Endodermal cell (in vitro differentiated cells): ENCODE measurements at regions not wholly inside any gene's neighbourhood (a gene's known extent, or its start where the extent isn't known, plus 50 kb on each side); places are given as distances from the start of the nearest gene placed in this dataset.
A peak's percentile ranks its signal among the peaks of the same experiment; 100 is the strongest.

Experiments
- DNase-seq: peaks from one replicate; pipeline ENCODE4 v3.0.0-alpha.2; 2017
- H3K27ac ChIP-seq: 2 replicates; pipeline ENCODE4 v1.5.1; 2013; ENCODE audit warnings: mild to moderate bottlenecking, low read depth, low read length, moderate library complexity
- H3K27me3 ChIP-seq: 2 replicates; pipeline ENCODE4 v1.6.1; 2013; ENCODE audit warnings: mild to moderate bottlenecking, low read length, moderate library complexity; ENCODE audit not compliant: insufficient read depth, control insufficient read depth, poor library complexity, severe bottlenecking
- H3K36me3 ChIP-seq: 2 replicates; pipeline ENCODE4 v1.7.0; 2013; ENCODE audit warnings: mild to moderate bottlenecking, low read length, moderate library complexity; ENCODE audit not compliant: control insufficient read depth, insufficient read depth
- H3K4me1 ChIP-seq: one replicate; pipeline ENCODE4 v1.7.0; 2013; ENCODE audit warnings: low read length; ENCODE audit not compliant: control insufficient read depth, insufficient read depth
- H3K4me3 ChIP-seq: 2 replicates; pipeline ENCODE4 v1.5.1; 2013; ENCODE audit warnings: mild to moderate bottlenecking, low read length, moderate library complexity
- H3K9ac ChIP-seq: 2 replicates; pipeline ENCODE4 v1.6.1; 2013; ENCODE audit warnings: mild to moderate bottlenecking, low read length, moderate library complexity; ENCODE audit not compliant: poor library complexity, severe bottlenecking; ENCODE audit errors: extremely low read depth
- H3K9me3 ChIP-seq: 2 replicates; pipeline ENCODE4 v1.6.1; 2013; ENCODE audit warnings: mild to moderate bottlenecking, low read length, moderate library complexity; ENCODE audit not compliant: control insufficient read depth
- H3K27ac Mint-ChIP-seq: 2 replicates; pipeline ENCODE4 v1.8.0; 2020; ENCODE audit warnings: mixed read lengths
- H3K27me3 Mint-ChIP-seq: 2 replicates; pipeline ENCODE4 v1.8.0; 2021; ENCODE audit warnings: mild to moderate bottlenecking, mixed read lengths; ENCODE audit not compliant: insufficient read depth
- H3K36me3 Mint-ChIP-seq: 2 replicates; pipeline ENCODE4 v1.8.0; 2020; ENCODE audit warnings: low read depth, mixed read lengths
- H3K4me1 Mint-ChIP-seq: 2 replicates; pipeline ENCODE4 v1.8.0; 2020; ENCODE audit warnings: mixed read lengths
- H3K4me3 Mint-ChIP-seq: 2 replicates; pipeline ENCODE4 v1.8.0; 2020; ENCODE audit warnings: mild to moderate bottlenecking, moderate library complexity, mixed read lengths
- H3K9me3 Mint-ChIP-seq: 2 replicates; pipeline ENCODE4 v1.8.0; 2020; ENCODE audit warnings: mild to moderate bottlenecking, mixed read lengths
- WGBS, 2 experiments: methylation state at CpG; one replicate each; pipeline versions ENCODE4 v1.1.5 to v1.1.7; 2013; ENCODE audit warnings: missing lambda C conversion rate in 2 of 2, mixed read lengths in 1 of 2; ENCODE audit not compliant: insufficient coverage in 1 of 2, insufficient read length in 1 of 2; 5-methylcytosine and 5-hydroxymethylcytosine counted together
- TF ChIP-seq, protein P1 (sequence below): fragments of 200-600 bp; sonication (generic); conservative IDR thresholded peaks from 2 replicates; pipeline ENCODE4 v1.5.0; 2021; ENCODE audit warnings: antibody characterized with exemption, mild to moderate bottlenecking

DNA sequence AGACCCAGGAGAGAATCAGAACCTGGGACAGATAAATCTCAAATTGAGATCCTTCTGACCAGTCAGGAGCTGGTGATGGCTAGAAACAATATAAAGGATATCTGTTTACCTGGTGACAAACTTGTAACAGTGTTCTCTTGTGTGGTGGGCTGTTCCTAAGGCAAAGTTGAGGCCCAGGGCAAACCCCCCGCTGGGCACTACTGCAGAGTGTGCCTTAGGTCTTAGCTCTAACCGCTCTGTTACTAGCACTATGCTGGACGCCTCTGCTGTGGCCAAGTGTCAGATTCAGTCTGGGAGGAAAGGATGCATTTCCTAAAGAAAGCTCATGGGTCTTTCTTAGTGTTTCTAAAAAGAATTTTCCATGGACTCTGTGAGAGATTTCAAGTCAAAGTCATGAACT lies 146.5 kb upstream of the MEIS2 start:
- H3K4me1 Mint-ChIP-seq, result peaks cover 22% of the 10 kb centered on the region
- H3K27me3 ChIP-seq, result no peaks in the 10 kb centered on the region
- DNase-seq, result peak; percentile 52

DNA sequence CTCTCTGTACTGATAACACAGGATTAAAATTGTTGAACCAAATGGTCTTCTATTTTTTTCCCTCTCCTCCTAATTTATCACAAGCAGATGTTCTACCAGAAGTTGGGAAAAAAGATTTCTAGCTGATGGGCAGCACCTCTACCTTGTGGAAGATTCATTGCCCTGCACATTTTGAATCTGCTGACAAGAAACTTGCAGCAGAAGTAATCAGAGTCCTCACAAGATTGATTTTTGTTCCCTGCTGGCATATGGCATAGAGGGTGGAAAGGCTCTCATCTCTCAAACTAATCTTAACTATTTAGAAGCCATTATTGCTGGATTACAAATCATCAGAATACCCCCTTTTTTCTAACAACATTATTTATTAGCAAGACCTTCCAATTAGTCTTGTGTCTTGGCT lies 148.9 kb upstream of the MEIS2 start:
- no peak overlapping the region for H3K27ac Mint-ChIP-seq
- H3K4me1 ChIP-seq, result peaks cover 20% of the 10 kb centered on the region
- no peaks in the 10 kb centered on the region for H3K36me3 ChIP-seq
- DNase-seq, result no peak
- TF ChIP-seq, protein P1, sequence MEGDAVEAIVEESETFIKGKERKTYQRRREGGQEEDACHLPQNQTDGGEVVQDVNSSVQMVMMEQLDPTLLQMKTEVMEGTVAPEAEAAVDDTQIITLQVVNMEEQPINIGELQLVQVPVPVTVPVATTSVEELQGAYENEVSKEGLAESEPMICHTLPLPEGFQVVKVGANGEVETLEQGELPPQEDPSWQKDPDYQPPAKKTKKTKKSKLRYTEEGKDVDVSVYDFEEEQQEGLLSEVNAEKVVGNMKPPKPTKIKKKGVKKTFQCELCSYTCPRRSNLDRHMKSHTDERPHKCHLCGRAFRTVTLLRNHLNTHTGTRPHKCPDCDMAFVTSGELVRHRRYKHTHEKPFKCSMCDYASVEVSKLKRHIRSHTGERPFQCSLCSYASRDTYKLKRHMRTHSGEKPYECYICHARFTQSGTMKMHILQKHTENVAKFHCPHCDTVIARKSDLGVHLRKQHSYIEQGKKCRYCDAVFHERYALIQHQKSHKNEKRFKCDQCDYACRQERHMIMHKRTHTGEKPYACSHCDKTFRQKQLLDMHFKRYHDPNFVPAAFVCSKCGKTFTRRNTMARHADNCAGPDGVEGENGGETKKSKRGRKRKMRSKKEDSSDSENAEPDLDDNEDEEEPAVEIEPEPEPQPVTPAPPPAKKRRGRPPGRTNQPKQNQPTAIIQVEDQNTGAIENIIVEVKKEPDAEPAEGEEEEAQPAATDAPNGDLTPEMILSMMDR, result no peak
- no peak overlapping the region for H3K9ac ChIP-seq
- H3K9me3 Mint-ChIP-seq, result no peaks in the 10 kb centered on the region
- no peak overlapping the region for H3K27ac ChIP-seq
- no peaks in the 10 kb centered on the region for H3K27me3 ChIP-seq
- no peak overlapping the region for H3K4me3 Mint-ChIP-seq
- no peaks in the 10 kb centered on the region for H3K9me3 ChIP-seq
- peaks cover 22% of the 10 kb centered on the region for H3K4me1 Mint-ChIP-seq
- H3K27me3 Mint-ChIP-seq, result no peaks in the 10 kb centered on the region
- no peak overlapping the region for H3K4me3 ChIP-seq
- H3K36me3 Mint-ChIP-seq, result no peaks in the 10 kb centered on the region

More for the DNA sequence above, 146.5 kb upstream of the MEIS2 start:
- Mint-ChIP-seq H3K27me3 (no peaks in the 10 kb centered on the region), H3K9me3 (no peaks in the 10 kb centered on the region), H3K36me3 (no peaks in the 10 kb centered on the region), H3K4me3 (no peak overlapping the region), H3K27ac (no peak overlapping the region)
- Histone ChIP-seq H3K36me3 (no peaks in the 10 kb centered on the region), H3K9ac (no peak overlapping the region), H3K27ac (no peak overlapping the region), H3K9me3 (no peaks in the 10 kb centered on the region), H3K4me1 (peaks cover 20% of the 10 kb centered on the region), H3K4me3 (no peak overlapping the region)
- WGBS, 2 experiments, result 62 to 82% methylated on average over 2 to 3 of the region's 3 CpGs
- TF ChIP-seq, protein P1, result no peak

DNA sequence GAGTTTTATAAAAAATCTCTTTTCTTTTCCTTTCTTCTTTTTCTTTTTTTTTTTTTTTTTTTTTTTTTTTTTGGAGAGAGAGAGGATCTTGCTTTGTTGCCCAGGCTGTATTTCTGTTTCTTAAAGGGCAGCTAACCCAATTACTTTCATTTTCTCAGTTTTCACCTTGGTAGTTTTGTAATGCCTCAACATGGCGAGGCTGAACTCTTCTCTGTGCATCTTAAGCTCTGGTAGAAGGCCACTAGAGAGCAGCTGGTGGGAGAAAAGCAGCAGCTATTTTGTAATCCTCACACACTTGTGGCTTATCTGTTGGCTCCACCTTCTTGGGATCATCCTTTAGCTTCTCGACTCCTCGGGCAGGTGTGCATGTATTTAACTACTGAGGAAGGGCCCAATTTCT lies 152.2 kb upstream of the MEIS2 start:
- no peaks in the 10 kb centered on the region for H3K27me3 Mint-ChIP-seq
- Histone ChIP-seq H3K27ac (no peak overlapping the region), H3K9me3 (no peaks in the 10 kb centered on the region), H3K4me1 (no peaks in the 10 kb centered on the region), H3K36me3 (no peaks in the 10 kb centered on the region), H3K4me3 (no peak overlapping the region), H3K27me3 (no peaks in the 10 kb centered on the region), H3K9ac (no peak overlapping the region)
- no peaks in the 10 kb centered on the region for H3K4me1 Mint-ChIP-seq
- no peaks in the 10 kb centered on the region for H3K9me3 Mint-ChIP-seq
- peak; percentile 43 for DNase-seq
- TF ChIP-seq, protein P1, result no peak
- WGBS, 2 experiments, result 80 to 84% methylated on average over 3 of the region's 3 CpGs
- H3K36me3 Mint-ChIP-seq, result no peaks in the 10 kb centered on the region
- no peak overlapping the region for H3K27ac Mint-ChIP-seq
- no peak overlapping the region for H3K4me3 Mint-ChIP-seq
